ENCODE measurements at regions not wholly inside any gene's neighbourhood (a gene's known extent, or its start where the extent isn't known, plus 50 kb on each side); places are given as distances from the start of the nearest gene placed in this dataset.

DNA sequence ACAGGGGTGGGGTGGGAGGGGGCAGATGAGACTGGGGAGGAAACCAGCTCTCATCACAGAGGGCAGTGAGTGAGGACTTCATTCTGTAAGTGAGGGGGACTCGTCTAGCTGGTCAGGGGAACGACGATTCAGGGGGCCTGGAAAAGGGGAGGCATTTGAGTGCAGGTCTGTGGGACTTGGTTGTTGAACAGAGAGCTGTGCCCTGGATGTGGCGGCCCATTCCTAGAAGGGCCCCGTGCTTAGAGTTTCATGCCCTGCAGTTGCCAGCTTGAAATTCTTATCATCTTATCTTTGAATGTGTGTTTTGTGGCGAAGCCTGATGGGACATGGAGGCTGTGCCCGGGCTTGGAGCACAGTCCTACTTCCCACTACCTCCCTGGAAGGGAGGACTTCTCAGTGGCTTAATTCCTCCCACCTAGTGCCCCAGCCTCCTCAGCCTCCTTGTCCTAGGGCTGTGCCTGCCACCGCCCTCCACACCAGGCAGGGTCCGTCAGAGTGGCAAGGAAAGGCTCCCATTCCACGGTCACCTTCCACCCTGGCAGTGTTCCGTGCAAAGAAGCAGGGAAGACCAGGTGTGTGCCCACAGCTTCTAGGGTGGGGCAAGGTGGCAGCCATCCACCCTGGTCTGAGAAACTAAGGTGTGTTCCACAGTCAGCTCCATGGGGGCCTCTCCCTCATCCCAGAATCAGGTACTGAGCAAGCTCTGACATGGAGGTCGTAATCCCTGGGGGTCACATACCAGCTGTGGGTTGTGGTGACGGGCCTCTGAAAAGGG, 59.7 kb upstream of the LMO1 start:
- no peak for DNase-seq (ENCODE audit: low spot score)

DNA sequence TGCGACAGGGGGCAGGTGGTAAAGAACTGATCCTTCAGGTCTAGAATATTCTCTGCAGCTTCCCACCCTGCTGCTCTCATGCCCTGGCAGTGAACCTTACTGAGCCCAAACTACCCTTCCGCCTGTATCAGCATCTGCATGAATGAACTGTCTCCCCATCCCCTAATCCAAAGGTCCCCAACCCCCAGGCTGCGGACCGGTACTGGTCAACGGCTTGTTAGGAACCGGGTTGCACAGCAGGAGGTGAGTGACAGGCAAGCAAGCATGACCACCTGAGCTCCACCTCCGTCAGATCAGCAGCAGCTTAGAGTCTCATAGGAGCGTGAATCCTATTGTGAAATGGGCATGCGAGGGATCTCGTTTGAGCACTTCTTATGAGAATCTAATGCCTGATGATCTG, 58.2 kb upstream of the LMO1 start:
- DNase-seq (ENCODE audit: low spot score) = no peak

DNA sequence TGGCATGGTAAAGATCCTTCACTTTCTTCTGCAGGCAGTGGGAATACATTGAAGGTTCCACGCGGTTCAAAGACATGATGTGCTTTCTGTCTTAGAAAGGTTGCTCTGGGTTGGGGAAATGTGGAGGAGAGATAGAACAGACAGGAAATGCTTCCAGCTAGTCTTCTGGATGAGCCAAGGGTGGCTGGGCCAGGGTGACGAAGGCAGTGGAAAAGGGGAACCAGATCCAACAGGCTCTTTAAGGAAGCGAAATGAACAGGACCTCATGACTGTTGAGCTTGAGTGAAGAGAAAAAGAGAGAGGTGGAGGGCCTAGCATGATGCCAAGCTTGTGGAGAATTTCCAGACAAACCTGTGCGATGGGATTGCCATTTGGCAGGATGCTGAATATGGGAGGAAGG, 56.4 kb upstream of the LMO1 start:
- DNase-seq (ENCODE audit: low spot score) = no peak

DNA sequence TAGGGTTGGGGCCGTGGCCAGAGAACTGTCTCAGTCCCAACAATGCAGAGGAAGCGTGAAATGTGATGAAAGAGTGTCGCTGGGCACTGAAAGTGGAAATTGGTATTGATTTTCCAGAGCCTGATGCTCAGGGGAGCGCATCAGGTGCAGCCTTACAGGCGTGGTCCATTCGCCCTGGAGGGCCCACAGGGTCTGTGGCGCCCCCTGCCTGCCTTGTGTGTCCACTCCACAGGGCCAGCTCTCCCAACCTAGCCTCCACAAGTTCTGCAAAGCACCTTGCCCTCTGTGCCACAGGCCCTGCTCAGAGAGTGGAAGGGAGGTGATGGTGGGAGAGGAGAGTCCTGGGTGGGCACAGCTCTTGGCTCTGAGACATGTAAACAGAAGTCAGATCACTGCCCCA, 54.9 kb upstream of the LMO1 start:
- DNase-seq (ENCODE audit: low spot score) = no peak

DNA sequence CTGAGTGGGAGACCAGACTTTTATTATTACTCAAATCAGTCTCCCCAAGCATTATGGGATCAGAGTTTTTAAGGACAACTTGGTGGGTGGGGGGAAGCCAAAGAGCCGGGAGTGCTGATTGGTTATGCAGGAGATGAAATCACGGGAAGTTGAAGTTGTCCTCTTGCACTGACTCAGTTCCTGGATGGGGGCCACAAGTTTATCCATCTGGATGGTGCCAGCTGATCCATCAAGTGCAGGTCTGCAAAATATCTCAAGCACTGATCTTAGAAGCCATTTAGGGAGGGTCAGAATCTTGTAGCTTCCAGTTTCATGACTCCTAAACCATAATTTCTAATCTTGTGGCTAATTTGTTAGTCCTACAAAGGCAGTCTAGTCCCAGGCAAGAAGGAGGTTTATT, 53.5 kb upstream of the LMO1 start:
- DNase-seq (ENCODE audit: low spot score) = no peak

DNA sequence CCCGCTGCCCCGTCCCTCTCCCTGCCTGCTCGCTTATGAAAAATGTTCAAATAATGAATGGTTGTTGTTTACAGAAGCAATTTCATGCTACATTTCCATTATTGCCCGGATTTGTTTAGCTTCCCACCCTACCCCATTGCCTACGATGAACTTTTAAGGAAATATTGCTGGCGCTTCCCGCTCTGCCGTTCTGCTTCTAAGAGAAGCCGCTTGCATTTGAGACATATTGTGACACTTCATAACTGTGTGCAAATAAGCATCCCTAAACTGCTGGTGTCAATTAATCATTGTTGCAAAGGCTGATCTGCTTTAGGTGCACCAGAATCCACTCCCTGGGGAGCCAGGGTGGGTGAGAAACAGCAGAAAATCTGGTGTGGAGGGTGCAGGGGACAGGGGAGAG, 52.3 kb upstream of the LMO1 start:
- DNase-seq (ENCODE audit: low spot score) = no peak

DNA sequence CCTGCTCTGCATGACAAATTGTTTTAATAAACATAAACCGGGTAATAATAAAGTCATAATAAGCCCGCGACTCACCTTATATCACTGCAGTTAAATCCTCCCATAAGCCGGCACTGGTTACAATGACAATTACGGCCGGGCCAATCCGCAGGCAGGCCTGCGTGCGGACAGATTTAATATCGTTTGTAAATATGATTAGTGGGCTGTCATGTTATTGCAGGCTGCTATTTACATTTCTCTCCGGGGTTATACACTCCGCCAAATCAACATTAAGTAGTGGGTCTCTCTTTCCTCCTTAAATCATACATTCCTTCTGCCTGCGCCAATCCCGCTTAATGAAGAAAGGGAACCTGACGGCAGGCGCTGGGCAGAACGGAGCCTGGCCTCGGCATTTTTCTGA, 51.8 kb upstream of the LMO1 start:
- DNase-seq (ENCODE audit: low spot score) = no peak

DNA sequence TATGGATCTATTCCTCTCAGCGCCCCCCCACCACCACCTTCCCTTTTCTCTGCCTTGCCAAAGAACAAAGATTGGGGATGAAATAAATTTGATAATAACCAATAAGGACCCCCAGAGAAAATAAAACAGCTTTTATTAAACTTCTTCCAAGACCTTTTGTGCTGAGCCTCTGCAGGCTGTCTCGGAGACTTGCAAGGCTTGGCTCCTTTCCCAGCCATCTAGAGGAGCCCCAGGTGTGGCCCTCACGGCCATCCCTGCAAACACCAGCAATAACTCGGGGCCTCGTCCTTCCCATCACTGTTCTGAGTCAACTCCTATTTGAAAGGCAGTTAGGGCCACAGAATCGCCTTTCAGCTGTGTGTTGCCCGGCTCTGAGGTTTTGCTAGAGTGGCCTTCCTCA, 51.2 kb upstream of the LMO1 start:
- no peak for DNase-seq (ENCODE audit: low spot score)

DNA sequence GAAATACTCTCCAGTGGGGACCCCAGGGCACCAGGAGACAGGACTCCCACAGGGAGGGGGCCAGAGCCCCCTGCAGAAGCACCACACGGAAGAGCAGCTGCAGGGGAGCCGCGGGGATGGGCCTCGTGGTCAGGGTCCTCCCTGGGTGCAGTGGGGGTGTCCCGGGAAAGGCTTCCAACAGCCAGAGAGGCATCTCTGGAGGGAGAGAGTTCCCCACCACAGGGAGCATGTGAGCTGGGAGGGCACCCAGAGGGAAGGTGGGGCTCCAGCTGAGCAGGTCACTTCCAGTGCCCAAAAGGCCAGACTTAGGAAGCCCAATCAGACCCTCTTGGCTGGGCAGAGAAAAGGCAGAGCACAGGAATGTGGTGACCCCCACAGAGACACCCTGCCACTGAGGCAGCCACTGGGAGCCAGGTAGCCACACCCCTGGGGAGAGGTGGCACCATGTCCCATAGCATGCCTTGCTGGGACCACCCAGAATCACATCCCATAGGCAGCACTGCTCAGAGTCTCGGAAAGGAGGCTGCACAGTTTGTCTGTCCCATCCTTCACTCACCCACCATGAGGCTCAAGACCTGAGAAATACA, 49.9 kb upstream of the LMO1 start:
- no peak for DNase-seq (ENCODE audit: low spot score)
